HG02970 (cell line): ENCODE measurements at regions not wholly inside any gene's neighbourhood (a gene's known extent, or its start where the extent isn't known, plus 50 kb on each side); places are given as distances from the start of the nearest gene placed in this dataset.
"Not testable (repeated sequence)": the region's sequence is repeated elsewhere in the genome, so short reads cannot be mapped to it uniquely, and the experiment has no call there.

Experiments used
- ATAC-seq: cut with Tn5 transposase; IDR thresholded peaks from one replicate; pipeline ENCODE4 v1.9.1; 2021; ENCODE audit warnings: mild to moderate bottlenecking, moderate library complexity, moderate number of reproducible peaks; ENCODE audit not compliant: unreplicated experiment, low FRiP score

GRCh38 chr2:136298631-136299030 lies 180.7 kb upstream of the CXCR4 start:
- ATAC-seq: no peak

DNA sequence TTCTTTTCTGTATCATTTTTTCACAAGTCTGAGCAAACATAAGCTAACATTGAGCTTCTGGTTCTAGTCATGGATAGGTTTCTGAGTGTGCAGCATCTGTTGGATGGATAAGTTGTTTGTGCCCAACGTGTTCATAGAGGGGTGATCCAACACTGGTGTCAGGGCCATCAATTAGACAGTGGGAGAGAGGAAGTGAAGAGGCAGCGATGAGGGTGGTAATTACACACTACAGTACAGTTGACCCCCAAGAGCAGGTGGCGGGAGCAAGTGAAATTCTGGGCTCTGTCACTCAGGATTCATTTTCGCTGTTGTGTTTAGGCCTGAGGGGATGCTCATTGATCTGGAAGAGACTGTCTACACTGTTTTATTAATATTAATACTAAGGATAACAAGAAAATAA lies 180.0 kb upstream of the CXCR4 start:
- ATAC-seq: no peak

DNA sequence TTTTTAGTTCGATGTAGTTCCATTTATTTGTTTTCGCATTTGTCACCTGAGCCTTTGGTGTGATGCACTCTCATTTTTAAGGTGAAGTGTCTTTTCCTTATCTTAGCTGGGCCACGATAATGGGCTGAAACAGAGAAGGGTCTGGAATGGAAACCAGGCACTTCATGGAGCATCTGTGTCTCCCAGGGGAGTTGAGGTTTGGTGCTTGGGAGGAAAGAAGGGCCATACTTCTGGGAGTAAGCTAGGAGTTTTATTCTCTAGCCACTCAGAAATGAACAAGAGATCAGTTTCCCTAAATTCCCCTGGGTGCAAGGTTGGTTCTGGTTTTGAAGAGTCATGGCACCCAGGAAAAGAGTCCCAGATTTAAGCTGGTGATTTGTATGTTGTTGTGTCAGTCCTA lies 179.4 kb upstream of the CXCR4 start:
- ATAC-seq: no peak

- no peak for ATAC-seq
Measured at GRCh38 chr2:136295168-136295567, 177.2 kb upstream of the CXCR4 start.

- ATAC-seq: no peak
Measured at GRCh38 chr2:136291871-136292270, 173.9 kb upstream of the CXCR4 start.

DNA sequence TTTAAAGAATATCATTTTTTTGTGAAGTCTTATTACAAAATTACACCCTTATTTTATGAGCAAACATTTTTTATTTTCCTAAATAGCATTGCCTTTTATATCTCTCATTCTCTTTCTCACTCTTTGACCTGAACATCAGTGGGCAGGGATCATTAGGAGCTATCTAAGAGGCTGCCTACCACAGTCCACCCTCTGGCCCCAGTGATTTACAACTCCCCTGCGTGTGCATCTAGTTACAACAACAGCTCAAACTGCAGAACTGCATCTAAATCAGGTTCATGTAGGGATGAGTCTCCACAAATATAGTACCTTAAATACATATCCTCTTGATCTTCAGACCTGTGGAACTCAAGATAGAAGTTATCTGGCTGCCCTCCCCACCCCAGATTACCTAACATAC lies 172.4 kb upstream of the CXCR4 start:
- no peak for ATAC-seq

DNA sequence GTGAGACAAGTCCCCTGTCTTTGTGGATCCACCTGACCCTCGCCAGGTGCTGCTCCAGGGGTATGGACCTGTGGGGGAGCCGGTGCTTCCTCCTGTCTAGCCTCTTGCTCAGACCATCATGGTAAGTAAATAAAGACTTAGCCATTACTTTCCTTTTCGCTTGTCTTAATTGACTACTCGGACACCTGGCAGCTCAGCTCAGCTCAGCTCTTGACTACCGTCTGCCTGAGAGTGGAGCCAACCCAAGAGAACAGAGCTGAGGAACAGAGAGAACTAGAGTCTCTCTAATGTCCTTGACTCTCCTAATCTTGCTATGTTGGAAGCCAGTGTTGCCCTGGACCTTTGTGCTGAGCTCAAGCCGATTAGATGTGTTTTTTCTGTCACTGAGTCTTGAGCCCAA lies 170.3 kb upstream of the CXCR4 start:
- no peak for ATAC-seq

- no peak for ATAC-seq
Measured at GRCh38 chr2:136286423-136286822, 168.5 kb upstream of the CXCR4 start.

DNA sequence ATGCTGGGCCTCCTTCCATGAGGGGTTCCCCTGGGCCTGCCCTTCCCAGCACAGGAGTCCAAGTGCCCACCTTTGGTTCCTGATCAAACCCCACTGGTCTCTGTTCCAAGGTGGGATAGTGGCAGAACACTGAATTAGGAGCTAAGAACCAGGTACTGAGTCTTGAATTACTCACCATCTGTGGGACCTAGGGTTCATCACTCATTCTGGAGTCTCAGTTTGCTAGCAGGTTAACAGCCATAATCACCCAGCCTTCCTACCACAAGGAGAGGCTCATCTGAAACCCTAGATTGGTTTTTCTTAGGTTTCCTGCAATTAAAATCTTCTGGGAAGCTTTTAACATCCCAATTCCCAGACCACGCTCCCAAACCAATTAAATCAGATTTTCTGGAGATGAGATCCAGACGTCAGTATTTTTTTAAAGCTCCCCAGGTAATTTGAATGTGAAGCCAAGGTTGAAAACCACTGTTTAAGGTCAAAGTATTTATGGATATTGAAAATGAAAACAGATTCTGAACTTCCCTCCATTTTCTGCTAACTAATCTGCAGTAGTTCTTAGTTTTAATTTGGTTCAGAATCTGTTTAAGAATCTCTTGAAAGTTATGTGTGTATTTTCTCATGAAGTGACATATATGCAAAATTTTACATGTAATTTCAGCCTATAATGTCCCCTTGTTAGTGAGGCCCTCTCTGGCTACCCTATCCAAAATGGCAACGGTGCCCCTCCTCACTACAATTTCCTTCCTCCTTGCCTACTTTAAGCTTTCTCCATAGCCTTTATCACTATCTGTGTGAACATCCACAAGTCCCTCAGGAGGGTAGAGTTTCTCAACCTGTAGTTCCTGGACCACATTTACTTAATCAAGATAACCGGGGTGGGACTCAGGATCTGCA lies 166.5 kb upstream of the CXCR4 start:
- ATAC-seq: no peak

DNA sequence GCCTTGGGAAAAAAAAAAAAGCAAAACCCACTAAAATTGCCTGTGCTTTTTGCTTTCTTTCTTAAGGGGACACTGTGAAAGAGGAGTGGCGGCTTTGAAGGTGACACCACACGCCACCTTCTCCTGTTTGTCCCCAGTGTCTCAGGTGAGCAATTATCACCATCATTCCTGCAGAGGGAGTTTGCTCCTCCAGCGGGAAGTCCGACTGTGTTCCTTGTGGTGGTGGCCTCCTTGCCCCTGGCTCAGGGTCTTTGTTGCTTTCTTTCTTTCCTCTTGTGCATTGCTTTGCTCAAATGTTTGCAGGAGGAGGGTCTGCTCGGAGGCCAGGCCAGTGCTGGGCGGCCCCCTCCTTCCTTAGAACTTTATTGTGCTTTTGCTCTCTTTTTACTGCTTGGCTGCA lies 164.3 kb upstream of the CXCR4 start:
- ATAC-seq: no peak

GRCh38 chr2:136281281-136282114 lies 163.5 kb upstream of the CXCR4 start:
- ATAC-seq: no peak

DNA sequence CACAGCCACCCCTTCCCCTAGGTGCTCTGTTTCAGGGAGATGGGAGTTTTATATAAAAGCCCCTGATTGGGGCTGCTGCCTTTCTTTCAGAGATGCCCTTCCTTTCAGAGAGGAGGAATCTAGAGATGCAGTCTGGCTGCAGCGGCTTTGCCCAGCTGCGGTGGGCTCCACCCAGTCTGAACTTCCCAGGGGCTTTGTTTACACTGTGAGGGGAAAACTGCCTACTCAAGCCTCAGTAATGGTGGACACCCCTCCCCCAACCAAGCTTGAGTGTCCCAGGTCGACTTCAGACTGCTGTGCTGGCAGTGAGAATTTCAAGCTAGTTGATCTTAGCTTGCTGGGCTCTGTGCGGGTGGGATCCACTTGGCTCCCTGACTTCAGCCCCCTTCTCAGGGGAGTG lies 148.4 kb upstream of the CXCR4 start:
- not testable (repeated sequence) for ATAC-seq

- ATAC-seq: no peak
Measured at GRCh38 chr2:136259551-136259950, 141.6 kb upstream of the CXCR4 start.

- ATAC-seq: no peak
Measured at GRCh38 chr2:136257893-136258292, 139.9 kb upstream of the CXCR4 start.

DNA sequence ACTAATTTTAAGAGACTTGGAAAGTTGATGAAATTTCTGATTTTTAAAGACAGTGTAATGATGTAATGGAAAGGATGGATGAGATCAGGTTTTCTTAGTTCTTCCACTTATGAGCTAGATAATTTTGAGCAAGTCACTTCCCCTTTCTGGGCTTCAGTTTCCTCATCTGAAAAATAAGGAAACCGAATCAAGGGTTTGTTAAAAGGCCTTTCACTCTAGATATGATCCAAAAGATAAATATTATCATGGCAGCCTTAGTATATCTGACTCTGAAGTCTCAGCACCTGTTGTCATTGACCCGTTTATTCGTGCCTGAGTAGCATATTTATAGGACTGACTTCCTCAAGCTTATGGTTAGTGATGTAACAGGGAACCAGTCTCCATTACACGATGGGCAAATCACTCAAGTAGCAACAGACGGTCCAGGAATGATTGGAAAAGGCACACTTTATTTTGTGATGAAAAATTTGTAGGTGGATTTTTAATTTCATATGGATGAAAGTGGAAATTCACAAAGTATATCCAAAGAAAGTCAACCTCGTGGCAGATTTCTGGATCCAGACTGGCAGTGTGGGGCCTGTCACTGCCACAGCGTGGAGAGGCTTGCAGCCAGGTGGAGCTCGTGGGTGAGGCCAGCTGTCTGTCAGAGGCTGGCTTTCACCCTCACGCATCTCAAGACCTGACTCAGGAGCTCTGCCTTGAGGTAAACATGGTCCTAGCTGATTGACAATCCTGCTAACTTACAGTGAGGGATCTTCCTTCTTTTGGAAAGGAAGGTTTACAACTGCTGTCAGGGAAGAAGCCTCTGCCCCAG lies 137.9 kb upstream of the CXCR4 start:
- no peak for ATAC-seq

- no peak for ATAC-seq
Measured at GRCh38 chr2:136255127-136255526, 137.2 kb upstream of the CXCR4 start.

DNA sequence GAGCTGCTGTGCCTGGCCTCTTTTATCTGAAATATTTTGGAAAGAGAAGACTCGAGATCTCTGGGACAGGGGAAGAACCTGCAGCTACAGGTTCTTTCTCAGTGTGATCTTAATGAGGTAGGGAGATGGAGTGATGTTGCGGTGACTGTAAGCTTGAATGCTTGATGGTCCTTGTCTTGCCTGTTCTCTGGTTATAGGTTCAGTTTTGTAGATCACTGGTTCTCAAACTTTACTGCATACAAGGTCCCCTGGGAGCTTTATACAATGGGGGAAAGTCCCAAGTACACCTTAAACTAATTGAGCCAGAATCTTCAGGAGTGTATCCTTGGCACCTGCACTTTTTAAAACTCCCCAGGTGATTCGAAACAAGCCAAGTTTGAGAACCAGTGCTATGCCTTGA lies 136.7 kb upstream of the CXCR4 start:
- no peak for ATAC-seq

GRCh38 chr2:136253288-136254004 lies 135.5 kb upstream of the CXCR4 start:
- no peak for ATAC-seq

DNA sequence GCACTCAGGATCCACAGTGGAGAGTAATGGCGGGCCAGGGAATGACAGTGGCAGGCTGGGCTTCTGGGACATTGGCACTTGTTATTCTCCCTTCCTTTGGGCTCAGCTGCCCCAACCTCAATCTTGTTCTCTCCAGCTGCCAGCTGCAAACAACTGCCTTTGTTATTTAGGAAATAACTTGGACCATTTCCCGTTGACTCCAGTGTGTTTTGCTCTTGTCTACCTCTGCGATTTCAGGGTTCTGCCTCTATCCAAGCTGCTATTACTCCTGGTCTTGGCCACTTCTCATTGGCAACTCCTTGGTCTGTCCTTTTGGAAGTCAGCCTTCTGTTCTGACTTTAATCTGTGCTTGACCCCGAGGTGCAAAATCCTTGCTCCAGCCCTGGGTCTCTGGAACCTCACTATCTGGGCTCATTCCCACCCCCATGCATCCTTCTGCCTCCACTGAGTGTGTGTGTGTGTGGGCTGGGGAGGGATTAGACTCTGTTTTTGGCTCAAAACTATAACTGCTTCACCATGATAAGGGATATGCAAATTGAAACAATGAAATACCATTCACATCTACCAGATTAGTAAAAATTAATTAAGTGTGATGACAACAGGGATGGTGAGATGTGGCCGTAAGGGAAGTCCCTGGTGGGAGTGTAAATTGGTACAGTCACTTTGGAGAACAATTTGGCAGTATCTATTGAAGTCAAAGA lies 134.1 kb upstream of the CXCR4 start:
- ATAC-seq: no peak
